ENCODE measurements at regions not wholly inside any gene's neighbourhood (a gene's known extent, or its start where the extent isn't known, plus 50 kb on each side); places are given as distances from the start of the nearest gene placed in this dataset.
"Not testable (repeated sequence)": the region's sequence is repeated elsewhere in the genome, so short reads cannot be mapped to it uniquely, and the experiment has no call there.

DNA sequence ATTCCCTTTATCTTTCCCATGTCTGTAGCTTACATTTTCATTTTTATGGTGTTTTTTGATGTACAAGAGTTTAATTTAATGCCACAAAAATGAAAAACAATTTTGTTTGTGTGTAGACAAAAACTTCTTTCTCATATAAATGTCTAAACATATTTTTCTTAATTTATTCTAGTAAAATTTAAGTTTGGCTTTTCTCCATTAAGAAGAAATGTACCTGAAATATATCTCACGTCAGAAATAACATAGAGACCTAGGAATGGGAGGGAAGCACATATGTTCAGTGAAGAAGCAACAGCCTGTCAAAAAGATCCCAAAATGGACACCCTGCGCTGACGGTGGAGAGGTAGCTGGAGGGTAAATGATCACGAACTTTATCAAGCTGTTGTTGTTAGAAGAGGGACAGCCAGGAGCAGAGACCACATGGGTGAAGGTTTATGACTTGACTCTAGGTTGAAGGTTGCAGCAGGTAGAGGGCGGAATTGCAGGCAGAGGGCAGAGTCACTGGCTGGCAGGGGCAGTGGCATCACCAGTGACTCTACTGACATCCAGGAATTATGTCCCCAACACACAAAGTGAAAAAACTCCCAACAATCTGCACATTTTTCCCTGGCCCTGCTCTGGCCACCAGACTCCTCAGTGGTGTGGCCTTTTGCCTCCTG is 225.9 kb upstream of the PRSS58 start:
- Histone ChIP-seq H3K9me3 (no peaks in the 10 kb centered on the region), H3K27me3 (no peaks in the 10 kb centered on the region), H3K27ac (no peak overlapping the region), H3K36me3 (no peaks in the 10 kb centered on the region), H3K4me1 (no peaks in the 10 kb centered on the region), H3K4me3 (no peak overlapping the region)
- intact Hi-C loops (cut with DNase I), result no loop called here
- TF ChIP-seq, protein P1, sequence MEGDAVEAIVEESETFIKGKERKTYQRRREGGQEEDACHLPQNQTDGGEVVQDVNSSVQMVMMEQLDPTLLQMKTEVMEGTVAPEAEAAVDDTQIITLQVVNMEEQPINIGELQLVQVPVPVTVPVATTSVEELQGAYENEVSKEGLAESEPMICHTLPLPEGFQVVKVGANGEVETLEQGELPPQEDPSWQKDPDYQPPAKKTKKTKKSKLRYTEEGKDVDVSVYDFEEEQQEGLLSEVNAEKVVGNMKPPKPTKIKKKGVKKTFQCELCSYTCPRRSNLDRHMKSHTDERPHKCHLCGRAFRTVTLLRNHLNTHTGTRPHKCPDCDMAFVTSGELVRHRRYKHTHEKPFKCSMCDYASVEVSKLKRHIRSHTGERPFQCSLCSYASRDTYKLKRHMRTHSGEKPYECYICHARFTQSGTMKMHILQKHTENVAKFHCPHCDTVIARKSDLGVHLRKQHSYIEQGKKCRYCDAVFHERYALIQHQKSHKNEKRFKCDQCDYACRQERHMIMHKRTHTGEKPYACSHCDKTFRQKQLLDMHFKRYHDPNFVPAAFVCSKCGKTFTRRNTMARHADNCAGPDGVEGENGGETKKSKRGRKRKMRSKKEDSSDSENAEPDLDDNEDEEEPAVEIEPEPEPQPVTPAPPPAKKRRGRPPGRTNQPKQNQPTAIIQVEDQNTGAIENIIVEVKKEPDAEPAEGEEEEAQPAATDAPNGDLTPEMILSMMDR (IDR thresholded peaks at IDR 0.05), result no peak
- no peak for TF ChIP-seq POLR2A (IDR thresholded peaks at IDR 0.05)
- WGBS, 2 donors, result 67 to 77% methylated on average over 5 of the region's 5 CpGs
- no peak for DNase-seq

DNA sequence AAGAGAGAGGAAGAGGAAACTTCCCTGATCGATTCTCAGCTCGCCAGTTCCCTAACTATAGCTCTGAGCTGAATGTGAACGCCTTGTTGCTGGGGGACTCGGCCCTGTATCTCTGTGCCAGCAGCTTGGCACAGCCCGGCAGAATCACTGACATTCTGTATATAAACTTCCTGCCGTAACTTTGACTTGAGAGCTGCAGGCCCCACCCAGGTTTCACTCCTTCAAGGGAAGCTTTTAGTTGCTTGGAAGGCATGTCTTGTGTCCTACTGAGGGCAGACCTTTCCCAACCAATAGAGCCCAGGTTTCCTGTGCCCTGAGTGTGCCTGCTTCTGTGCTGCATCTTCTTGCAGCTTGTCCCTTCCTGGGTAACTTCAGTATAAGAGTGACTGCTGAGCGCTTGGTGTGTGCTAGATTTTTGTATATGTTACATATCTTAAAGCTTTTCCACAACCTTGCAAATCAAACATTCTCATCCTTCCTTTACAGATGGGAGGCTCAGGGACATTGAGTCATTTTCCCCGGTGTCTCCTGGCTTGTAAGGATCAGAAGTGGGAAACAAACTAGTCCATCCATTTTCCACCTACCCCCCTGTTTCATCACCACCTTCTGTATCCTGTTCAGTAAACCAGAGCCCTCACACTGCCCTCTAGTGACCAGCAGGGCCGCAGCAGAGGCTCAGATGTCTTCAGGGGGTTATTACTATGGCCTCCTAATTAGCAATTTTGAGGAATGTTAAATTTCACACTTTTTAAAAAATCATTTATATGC is 225.2 kb upstream of the PRSS58 start:
- intact Hi-C loops (cut with DNase I), result no loop called here
- no peaks in the 10 kb centered on the region for H3K36me3 ChIP-seq
- no peaks in the 10 kb centered on the region for H3K9me3 ChIP-seq
- TF ChIP-seq, protein P1 (IDR thresholded peaks at IDR 0.05), result peak in 5 of 6 experiments; percentile 41 to 57 (median 50)
- no peak for TF ChIP-seq POLR2A (IDR thresholded peaks at IDR 0.05)
- no peak overlapping the region for H3K27ac ChIP-seq
- no peak for DNase-seq
- H3K4me3 ChIP-seq, result no peak overlapping the region
- no peaks in the 10 kb centered on the region for H3K4me1 ChIP-seq
- H3K27me3 ChIP-seq, result no peaks in the 10 kb centered on the region
- 43 to 44% methylated on average over 7 to 8 of the region's 9 CpGs for WGBS, 2 donors

DNA sequence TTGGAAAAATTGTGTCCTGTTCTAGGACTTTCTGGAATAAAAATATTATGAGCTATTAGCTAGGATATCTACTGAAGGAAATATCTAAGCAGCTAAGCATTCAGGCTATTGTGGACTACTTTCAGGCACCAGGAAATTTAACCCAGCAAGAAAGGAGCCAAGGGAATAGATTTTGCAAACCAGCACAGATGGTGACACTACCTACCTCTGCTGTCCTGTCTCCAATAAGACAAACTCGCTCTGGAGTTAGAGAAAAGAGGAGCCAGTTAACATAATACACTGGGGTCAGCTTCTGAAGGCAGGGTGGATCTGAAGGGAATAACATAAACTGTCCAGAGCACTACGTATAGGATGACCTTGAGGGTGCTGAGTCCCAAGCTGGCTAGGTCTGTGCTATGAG is 223.7 kb upstream of the PRSS58 start:
- WGBS, 2 donors, result 21 to 58% methylated on average over 2 of the region's 2 CpGs
- Histone ChIP-seq H3K36me3 (no peaks in the 10 kb centered on the region), H3K9me3 (no peaks in the 10 kb centered on the region), H3K4me3 (no peak overlapping the region), H3K27ac (no peak overlapping the region), H3K27me3 (no peaks in the 10 kb centered on the region), H3K4me1 (no peaks in the 10 kb centered on the region)
- DNase-seq, result no peak
- intact Hi-C loops (cut with DNase I), result no loop called here
- TF ChIP-seq, protein P1 (IDR thresholded peaks at IDR 0.05), result no peak
- no peak for TF ChIP-seq POLR2A (IDR thresholded peaks at IDR 0.05)

DNA sequence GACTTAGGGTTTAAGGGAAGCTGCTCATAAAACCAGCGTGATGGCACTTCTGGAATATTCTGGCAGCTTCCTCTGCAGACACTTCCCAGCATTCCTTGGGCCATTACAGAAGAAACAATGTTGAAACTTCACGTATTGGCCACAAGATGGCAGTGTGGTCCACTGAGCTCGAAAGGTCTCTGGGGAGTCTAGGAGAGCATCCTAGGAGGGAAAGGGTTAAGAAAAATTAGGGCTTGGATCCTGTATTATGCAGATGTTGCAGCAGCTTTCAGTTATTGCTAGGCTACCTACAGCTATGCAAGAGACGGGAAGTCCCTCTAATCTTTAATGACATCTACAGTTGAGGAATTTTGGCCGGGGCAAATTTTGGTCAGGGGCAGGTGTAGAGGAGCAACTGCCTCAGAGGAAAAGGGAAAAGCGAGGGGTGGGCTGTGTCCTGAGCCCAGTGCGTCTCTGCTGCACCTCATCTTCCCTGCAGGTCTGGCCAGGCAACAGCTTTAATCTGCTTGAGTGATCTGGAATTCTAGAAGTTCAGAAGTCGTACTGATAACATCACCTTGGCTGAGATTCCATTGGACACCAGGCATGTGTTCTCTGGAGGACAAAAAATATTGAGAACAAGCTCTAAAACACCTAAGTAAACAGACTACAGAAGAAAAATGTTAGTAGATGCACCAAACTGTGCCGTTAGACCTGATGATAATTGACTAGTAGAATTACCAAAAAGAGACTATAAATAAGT is 220.8 kb upstream of the PRSS58 start:
- no peaks in the 10 kb centered on the region for H3K36me3 ChIP-seq
- DNase-seq, result no peak
- no peak overlapping the region for H3K27ac ChIP-seq
- H3K27me3 ChIP-seq, result no peaks in the 10 kb centered on the region
- H3K4me3 ChIP-seq, result no peak overlapping the region
- no peak for TF ChIP-seq POLR2A (IDR thresholded peaks at IDR 0.05)
- TF ChIP-seq, protein P1 (IDR thresholded peaks at IDR 0.05), result peak in 5 of 6 experiments; percentile 31 to 79 (median 53)
- WGBS, 2 donors, result 27 to 29% methylated on average over 9 of the region's 9 CpGs
- H3K4me1 ChIP-seq, result no peaks in the 10 kb centered on the region
- H3K9me3 ChIP-seq, result no peaks in the 10 kb centered on the region
- intact Hi-C loops (cut with DNase I), result no loop called here

DNA sequence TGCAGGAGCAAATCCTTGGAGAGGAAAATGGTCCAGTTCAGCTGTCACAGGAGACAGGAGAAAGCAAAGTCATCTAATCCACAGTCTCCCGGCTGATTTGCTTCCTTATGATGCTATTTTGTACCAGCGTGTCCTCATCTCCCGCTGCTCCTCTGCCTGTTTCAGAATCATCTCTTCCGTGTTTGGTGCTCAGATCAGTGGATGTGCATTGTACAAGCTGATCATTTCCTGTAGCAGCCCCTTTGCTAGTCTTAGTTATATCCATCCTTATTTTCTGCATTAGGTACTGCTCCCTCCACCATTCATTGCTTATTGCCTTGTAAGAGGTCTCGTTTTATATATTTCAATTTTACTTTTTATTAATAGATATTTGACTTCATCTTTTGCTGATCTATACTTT is 219.9 kb upstream of the PRSS58 start:
- H3K4me3 ChIP-seq; H3K27ac ChIP-seq; H3K36me3 ChIP-seq; intact Hi-C loops (cut with DNase I); DNase-seq; H3K9me3 ChIP-seq; H3K27me3 ChIP-seq; H3K4me1 ChIP-seq: not testable (repeated sequence)
- 60 to 66% methylated on average over 5 of the region's 5 CpGs for WGBS, 2 donors
